ENCODE measurements at regions not wholly inside any gene's neighbourhood (a gene's known extent, or its start where the extent isn't known, plus 50 kb on each side); places are given as distances from the start of the nearest gene placed in this dataset.

DNA sequence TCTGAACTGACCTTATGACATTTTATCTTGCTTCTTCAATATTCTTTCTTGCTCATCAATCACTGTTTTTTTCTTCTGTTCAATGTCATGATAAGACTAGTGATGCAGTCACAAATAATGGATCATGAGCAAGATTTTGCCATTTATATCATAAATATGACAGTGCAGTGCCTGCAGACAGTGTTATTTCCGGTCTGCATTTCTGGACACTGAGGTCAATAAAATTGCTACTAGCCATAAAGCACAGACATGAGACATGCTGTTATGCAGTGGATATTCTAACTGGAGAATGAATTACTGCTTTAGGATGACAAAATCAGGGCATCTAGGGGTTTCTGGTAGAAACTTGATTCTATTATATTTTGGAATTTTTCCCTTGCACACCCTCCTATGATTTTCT lies 1509.7 kb upstream of the LRRTM3 start:
- Histone ChIP-seq H4K20me1 (replicated peaks; ENCODE audit: insufficient read depth) (no peaks in the 10 kb centered on the region), H3K4me1 (ENCODE audit: insufficient read depth) (no peaks in the 10 kb centered on the region), H3K4me2 (no peak overlapping the region), H3K27ac (ENCODE audit: low read depth) (no peak overlapping the region), H3K36me3 (ENCODE audit: insufficient read depth) (peaks cover 6% of the 10 kb centered on the region; the same call in 1 of the 2 replicates), H3K9me2 (ENCODE audit: insufficient read depth) (peaks cover 11% of the 10 kb centered on the region), H3F3A (replicated peaks; ENCODE audit: low read depth) (no peaks in the 10 kb centered on the region), H3K4me3 (no peak overlapping the region), H3K79me2 (replicated peaks; ENCODE audit: insufficient read depth) (no peaks in the 10 kb centered on the region), H3K27me3 (ENCODE audit: insufficient read depth) (no peaks in the 10 kb centered on the region), H2AFZ (no peak overlapping the region)
- Mint-ChIP-seq H3K4me3 (no peak overlapping the region), H3K27ac (no peak overlapping the region), H3K27me3 (ENCODE audit: insufficient read depth, low read depth, poor library complexity) (peaks cover 2% of the 10 kb centered on the region), H3K4me1 (no peaks in the 10 kb centered on the region), H3K9me3 (peaks cover 34% of the 10 kb centered on the region), H3K36me3 (ENCODE audit: low read depth) (peaks cover 17% of the 10 kb centered on the region; the same call in 2 of the 3 replicates)
- TF ChIP-seq, protein P1, sequence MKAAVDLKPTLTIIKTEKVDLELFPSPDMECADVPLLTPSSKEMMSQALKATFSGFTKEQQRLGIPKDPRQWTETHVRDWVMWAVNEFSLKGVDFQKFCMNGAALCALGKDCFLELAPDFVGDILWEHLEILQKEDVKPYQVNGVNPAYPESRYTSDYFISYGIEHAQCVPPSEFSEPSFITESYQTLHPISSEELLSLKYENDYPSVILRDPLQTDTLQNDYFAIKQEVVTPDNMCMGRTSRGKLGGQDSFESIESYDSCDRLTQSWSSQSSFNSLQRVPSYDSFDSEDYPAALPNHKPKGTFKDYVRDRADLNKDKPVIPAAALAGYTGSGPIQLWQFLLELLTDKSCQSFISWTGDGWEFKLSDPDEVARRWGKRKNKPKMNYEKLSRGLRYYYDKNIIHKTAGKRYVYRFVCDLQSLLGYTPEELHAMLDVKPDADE (IDR thresholded peaks at IDR 0.05), result no peak
- TF ChIP-seq EZH2 (IDR thresholded peaks at IDR 0.05; ENCODE audit: low read depth, unreplicated experiment) (no peak), JUNB (IDR thresholded peaks at IDR 0.05; ENCODE audit: unreplicated experiment) (no peak), ZNF114 (CRISPR knock-in tag; IDR thresholded peaks at IDR 0.05) (no peak), STAT1 (IDR thresholded peaks at IDR 0.05; ENCODE audit: unreplicated experiment) (no peak), CREB1 (CRISPR knock-in tag; IDR thresholded peaks at IDR 0.05; ENCODE audit: low read depth) (no peak), NANOG (IDR thresholded peaks at IDR 0.05; ENCODE audit: borderline replicate concordance) (no peak), EZH2phosphoT487 (IDR thresholded peaks at IDR 0.05; ENCODE audit: unreplicated experiment) (no peak), ZNF331 (CRISPR knock-in tag; IDR thresholded peaks at IDR 0.05; ENCODE audit: low read depth) (no peak), POLR2AphosphoS5 (IDR thresholded peaks at IDR 0.05; ENCODE audit: low read depth) (no peak)
- TF ChIP-seq, protein P2, sequence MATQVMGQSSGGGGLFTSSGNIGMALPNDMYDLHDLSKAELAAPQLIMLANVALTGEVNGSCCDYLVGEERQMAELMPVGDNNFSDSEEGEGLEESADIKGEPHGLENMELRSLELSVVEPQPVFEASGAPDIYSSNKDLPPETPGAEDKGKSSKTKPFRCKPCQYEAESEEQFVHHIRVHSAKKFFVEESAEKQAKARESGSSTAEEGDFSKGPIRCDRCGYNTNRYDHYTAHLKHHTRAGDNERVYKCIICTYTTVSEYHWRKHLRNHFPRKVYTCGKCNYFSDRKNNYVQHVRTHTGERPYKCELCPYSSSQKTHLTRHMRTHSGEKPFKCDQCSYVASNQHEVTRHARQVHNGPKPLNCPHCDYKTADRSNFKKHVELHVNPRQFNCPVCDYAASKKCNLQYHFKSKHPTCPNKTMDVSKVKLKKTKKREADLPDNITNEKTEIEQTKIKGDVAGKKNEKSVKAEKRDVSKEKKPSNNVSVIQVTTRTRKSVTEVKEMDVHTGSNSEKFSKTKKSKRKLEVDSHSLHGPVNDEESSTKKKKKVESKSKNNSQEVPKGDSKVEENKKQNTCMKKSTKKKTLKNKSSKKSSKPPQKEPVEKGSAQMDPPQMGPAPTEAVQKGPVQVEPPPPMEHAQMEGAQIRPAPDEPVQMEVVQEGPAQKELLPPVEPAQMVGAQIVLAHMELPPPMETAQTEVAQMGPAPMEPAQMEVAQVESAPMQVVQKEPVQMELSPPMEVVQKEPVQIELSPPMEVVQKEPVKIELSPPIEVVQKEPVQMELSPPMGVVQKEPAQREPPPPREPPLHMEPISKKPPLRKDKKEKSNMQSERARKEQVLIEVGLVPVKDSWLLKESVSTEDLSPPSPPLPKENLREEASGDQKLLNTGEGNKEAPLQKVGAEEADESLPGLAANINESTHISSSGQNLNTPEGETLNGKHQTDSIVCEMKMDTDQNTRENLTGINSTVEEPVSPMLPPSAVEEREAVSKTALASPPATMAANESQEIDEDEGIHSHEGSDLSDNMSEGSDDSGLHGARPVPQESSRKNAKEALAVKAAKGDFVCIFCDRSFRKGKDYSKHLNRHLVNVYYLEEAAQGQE (IDR thresholded peaks at IDR 0.05; ENCODE audit: unreplicated experiment), result no peak
- TF ChIP-seq, protein P3, sequence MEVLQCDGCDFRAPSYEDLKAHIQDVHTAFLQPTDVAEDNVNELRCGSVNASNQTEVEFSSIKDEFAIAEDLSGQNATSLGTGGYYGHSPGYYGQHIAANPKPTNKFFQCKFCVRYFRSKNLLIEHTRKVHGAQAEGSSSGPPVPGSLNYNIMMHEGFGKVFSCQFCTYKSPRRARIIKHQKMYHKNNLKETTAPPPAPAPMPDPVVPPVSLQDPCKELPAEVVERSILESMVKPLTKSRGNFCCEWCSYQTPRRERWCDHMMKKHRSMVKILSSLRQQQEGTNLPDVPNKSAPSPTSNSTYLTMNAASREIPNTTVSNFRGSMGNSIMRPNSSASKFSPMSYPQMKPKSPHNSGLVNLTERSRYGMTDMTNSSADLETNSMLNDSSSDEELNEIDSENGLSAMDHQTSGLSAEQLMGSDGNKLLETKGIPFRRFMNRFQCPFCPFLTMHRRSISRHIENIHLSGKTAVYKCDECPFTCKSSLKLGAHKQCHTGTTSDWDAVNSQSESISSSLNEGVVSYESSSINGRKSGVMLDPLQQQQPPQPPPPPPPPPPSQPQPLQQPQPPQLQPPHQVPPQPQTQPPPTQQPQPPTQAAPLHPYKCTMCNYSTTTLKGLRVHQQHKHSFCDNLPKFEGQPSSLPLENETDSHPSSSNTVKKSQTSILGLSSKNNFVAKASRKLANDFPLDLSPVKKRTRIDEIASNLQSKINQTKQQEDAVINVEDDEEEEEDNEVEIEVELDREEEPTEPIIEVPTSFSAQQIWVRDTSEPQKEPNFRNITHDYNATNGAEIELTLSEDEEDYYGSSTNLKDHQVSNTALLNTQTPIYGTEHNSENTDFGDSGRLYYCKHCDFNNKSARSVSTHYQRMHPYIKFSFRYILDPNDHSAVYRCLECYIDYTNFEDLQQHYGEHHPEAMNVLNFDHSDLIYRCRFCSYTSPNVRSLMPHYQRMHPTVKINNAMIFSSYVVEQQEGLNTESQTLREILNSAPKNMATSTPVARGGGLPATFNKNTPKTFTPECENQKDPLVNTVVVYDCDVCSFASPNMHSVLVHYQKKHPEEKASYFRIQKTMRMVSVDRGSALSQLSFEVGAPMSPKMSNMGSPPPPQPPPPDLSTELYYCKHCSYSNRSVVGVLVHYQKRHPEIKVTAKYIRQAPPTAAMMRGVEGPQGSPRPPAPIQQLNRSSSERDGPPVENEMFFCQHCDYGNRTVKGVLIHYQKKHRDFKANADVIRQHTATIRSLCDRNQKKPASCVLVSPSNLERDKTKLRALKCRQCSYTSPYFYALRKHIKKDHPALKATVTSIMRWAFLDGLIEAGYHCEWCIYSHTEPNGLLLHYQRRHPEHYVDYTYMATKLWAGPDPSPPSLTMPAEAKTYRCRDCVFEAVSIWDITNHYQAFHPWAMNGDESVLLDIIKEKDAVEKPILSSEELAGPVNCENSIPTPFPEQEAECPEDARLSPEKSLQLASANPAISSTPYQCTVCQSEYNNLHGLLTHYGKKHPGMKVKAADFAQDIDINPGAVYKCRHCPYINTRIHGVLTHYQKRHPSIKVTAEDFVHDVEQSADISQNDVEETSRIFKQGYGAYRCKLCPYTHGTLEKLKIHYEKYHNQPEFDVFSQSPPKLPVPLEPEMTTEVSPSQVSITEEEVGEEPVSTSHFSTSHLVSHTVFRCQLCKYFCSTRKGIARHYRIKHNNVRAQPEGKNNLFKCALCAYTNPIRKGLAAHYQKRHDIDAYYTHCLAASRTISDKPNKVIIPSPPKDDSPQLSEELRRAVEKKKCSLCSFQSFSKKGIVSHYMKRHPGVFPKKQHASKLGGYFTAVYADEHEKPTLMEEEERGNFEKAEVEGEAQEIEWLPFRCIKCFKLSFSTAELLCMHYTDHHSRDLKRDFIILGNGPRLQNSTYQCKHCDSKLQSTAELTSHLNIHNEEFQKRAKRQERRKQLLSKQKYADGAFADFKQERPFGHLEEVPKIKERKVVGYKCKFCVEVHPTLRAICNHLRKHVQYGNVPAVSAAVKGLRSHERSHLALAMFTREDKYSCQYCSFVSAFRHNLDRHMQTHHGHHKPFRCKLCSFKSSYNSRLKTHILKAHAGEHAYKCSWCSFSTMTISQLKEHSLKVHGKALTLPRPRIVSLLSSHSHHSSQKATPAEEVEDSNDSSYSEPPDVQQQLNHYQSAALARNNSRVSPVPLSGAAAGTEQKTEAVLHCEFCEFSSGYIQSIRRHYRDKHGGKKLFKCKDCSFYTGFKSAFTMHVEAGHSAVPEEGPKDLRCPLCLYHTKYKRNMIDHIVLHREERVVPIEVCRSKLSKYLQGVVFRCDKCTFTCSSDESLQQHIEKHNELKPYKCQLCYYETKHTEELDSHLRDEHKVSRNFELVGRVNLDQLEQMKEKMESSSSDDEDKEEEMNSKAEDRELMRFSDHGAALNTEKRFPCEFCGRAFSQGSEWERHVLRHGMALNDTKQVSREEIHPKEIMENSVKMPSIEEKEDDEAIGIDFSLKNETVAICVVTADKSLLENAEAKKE (CRISPR knock-in tag; IDR thresholded peaks at IDR 0.05), result no peak
- TF ChIP-seq, protein P4, sequence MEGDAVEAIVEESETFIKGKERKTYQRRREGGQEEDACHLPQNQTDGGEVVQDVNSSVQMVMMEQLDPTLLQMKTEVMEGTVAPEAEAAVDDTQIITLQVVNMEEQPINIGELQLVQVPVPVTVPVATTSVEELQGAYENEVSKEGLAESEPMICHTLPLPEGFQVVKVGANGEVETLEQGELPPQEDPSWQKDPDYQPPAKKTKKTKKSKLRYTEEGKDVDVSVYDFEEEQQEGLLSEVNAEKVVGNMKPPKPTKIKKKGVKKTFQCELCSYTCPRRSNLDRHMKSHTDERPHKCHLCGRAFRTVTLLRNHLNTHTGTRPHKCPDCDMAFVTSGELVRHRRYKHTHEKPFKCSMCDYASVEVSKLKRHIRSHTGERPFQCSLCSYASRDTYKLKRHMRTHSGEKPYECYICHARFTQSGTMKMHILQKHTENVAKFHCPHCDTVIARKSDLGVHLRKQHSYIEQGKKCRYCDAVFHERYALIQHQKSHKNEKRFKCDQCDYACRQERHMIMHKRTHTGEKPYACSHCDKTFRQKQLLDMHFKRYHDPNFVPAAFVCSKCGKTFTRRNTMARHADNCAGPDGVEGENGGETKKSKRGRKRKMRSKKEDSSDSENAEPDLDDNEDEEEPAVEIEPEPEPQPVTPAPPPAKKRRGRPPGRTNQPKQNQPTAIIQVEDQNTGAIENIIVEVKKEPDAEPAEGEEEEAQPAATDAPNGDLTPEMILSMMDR (conservative IDR thresholded peaks at IDR 0.05; ENCODE audit: low read depth in 2 of 2), result no peak
- no peak for DNase-seq (ENCODE audit: low spot score)
- no peak for ATAC-seq
